ENCODE measurements at regions not wholly inside any gene's neighbourhood (a gene's known extent, or its start where the extent isn't known, plus 50 kb on each side); places are given as distances from the start of the nearest gene placed in this dataset.

DNA sequence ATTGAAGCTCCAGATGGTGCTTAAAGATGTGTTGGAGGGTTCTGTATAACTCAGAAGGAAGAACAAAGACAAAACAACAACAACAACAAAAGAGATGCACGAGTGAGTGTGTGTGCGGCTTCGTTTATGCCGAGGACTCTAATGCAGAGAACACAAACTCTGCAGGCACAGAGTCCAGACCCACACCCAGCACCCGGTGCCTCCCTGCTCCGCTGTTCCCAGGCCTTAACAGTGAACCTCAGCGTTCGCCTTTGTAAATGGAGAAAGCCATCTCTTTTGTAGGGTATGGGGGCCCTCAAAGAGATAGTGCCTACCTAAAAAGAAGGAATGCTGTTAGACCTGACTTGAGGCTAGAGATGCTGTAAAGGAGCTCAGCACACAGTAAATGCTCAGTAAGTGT, 243.3 kb downstream of the ERMARD start:
- TF ChIP-seq, protein P1, sequence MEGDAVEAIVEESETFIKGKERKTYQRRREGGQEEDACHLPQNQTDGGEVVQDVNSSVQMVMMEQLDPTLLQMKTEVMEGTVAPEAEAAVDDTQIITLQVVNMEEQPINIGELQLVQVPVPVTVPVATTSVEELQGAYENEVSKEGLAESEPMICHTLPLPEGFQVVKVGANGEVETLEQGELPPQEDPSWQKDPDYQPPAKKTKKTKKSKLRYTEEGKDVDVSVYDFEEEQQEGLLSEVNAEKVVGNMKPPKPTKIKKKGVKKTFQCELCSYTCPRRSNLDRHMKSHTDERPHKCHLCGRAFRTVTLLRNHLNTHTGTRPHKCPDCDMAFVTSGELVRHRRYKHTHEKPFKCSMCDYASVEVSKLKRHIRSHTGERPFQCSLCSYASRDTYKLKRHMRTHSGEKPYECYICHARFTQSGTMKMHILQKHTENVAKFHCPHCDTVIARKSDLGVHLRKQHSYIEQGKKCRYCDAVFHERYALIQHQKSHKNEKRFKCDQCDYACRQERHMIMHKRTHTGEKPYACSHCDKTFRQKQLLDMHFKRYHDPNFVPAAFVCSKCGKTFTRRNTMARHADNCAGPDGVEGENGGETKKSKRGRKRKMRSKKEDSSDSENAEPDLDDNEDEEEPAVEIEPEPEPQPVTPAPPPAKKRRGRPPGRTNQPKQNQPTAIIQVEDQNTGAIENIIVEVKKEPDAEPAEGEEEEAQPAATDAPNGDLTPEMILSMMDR (IDR thresholded peaks at IDR 0.05) = no peak
- no peak for TF ChIP-seq POLR2A (IDR thresholded peaks at IDR 0.05)
